Panc1 (cell line): ENCODE measurements at regions not wholly inside any gene's neighbourhood (a gene's known extent, or its start where the extent isn't known, plus 50 kb on each side); places are given as distances from the start of the nearest gene placed in this dataset.

Source experiments
- POLR2AphosphoS5 ChIP-seq: IDR thresholded peaks from 2 replicates; pipeline ENCODE4 v1.6.1; 2012; ENCODE audit warnings: mild to moderate bottlenecking, low read depth, low read length, moderate library complexity
- SIN3A ChIP-seq: IDR thresholded peaks from 2 replicates; pipeline ENCODE4 v1.6.1; 2012; ENCODE audit warnings: low read depth, mild to moderate bottlenecking, low read length, moderate library complexity, borderline replicate concordance; ENCODE audit not compliant: insufficient read depth
- TF ChIP-seq, protein P1 (sequence below): fragments of 450-650 bp; IDR thresholded peaks from 2 replicates; pipeline ENCODE4 v1.5.1; 2017; ENCODE audit warnings: mild to moderate bottlenecking
- TF ChIP-seq, protein P2 (sequence below), 2 experiments: IDR thresholded peaks; 2 replicates each; pipeline ENCODE4 v1.6.1; 2011 to 2012; ENCODE audit warnings: low read depth in 2 of 2, control low read depth in 1 of 2, low read length in 1 of 2, mild to moderate bottlenecking in 1 of 2, moderate library complexity in 1 of 2; ENCODE audit not compliant: insufficient read depth in 1 of 2

DNA sequence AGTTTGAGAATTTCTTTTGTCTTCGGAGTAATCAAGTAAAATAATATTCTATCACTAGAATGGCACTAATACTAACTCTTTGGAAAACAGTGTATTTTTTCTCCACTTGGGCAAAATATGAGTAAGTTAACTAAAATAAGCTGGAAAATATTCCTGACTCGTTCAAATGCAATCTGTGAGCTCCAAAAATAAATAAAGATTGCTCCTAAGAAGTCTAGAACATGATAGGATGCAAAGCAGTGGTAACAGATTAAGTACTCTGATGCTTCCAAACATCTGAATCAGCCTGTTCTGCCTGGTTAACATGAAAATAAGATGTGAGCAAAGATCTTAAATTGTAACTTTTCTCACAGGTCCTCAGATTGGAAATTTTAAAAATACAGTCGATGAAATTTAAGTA lies 285.1 kb upstream of the ID4 start:
- TF ChIP-seq, protein P1, sequence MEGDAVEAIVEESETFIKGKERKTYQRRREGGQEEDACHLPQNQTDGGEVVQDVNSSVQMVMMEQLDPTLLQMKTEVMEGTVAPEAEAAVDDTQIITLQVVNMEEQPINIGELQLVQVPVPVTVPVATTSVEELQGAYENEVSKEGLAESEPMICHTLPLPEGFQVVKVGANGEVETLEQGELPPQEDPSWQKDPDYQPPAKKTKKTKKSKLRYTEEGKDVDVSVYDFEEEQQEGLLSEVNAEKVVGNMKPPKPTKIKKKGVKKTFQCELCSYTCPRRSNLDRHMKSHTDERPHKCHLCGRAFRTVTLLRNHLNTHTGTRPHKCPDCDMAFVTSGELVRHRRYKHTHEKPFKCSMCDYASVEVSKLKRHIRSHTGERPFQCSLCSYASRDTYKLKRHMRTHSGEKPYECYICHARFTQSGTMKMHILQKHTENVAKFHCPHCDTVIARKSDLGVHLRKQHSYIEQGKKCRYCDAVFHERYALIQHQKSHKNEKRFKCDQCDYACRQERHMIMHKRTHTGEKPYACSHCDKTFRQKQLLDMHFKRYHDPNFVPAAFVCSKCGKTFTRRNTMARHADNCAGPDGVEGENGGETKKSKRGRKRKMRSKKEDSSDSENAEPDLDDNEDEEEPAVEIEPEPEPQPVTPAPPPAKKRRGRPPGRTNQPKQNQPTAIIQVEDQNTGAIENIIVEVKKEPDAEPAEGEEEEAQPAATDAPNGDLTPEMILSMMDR = no peak
- TF ChIP-seq, protein P2, sequence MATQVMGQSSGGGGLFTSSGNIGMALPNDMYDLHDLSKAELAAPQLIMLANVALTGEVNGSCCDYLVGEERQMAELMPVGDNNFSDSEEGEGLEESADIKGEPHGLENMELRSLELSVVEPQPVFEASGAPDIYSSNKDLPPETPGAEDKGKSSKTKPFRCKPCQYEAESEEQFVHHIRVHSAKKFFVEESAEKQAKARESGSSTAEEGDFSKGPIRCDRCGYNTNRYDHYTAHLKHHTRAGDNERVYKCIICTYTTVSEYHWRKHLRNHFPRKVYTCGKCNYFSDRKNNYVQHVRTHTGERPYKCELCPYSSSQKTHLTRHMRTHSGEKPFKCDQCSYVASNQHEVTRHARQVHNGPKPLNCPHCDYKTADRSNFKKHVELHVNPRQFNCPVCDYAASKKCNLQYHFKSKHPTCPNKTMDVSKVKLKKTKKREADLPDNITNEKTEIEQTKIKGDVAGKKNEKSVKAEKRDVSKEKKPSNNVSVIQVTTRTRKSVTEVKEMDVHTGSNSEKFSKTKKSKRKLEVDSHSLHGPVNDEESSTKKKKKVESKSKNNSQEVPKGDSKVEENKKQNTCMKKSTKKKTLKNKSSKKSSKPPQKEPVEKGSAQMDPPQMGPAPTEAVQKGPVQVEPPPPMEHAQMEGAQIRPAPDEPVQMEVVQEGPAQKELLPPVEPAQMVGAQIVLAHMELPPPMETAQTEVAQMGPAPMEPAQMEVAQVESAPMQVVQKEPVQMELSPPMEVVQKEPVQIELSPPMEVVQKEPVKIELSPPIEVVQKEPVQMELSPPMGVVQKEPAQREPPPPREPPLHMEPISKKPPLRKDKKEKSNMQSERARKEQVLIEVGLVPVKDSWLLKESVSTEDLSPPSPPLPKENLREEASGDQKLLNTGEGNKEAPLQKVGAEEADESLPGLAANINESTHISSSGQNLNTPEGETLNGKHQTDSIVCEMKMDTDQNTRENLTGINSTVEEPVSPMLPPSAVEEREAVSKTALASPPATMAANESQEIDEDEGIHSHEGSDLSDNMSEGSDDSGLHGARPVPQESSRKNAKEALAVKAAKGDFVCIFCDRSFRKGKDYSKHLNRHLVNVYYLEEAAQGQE (IDR thresholded peaks at IDR 0.05; ENCODE audit: insufficient read depth in 1 of 2, low read depth in 2 of 2, low read length in 1 of 2) = no peak
- TF ChIP-seq POLR2AphosphoS5 = no peak
- TF ChIP-seq SIN3A = no peak
